ENCODE measurements at regions not wholly inside any gene's neighbourhood (a gene's known extent, or its start where the extent isn't known, plus 50 kb on each side); places are given as distances from the start of the nearest gene placed in this dataset.

GRCh38 chr1:238777551-238777950 lies 608.8 kb upstream of the CHRM3 start:
- no peak overlapping the region for H3K4me3 ChIP-seq (ENCODE audit: low read depth, low read length)
- TF ChIP-seq CTCF (IDR thresholded peaks at IDR 0.05; ENCODE audit: borderline replicate concordance, insufficient read depth, low read depth, low read length), result no peak

GRCh38 chr1:238776126-238776525 lies 610.2 kb upstream of the CHRM3 start:
- no peak overlapping the region for H3K4me3 ChIP-seq (ENCODE audit: low read depth, low read length)
- TF ChIP-seq CTCF (IDR thresholded peaks at IDR 0.05; ENCODE audit: borderline replicate concordance, insufficient read depth, low read depth, low read length), result no peak

- TF ChIP-seq CTCF (IDR thresholded peaks at IDR 0.05; ENCODE audit: borderline replicate concordance, insufficient read depth, low read depth, low read length), result no peak
- H3K4me3 ChIP-seq (ENCODE audit: low read depth, low read length), result no peak overlapping the region
Measured at GRCh38 chr1:238772322-238772721, 614.0 kb upstream of the CHRM3 start.

- no peak for TF ChIP-seq CTCF (IDR thresholded peaks at IDR 0.05; ENCODE audit: borderline replicate concordance, insufficient read depth, low read depth, low read length)
- H3K4me3 ChIP-seq (ENCODE audit: low read depth, low read length), result no peak overlapping the region
Measured at GRCh38 chr1:238767321-238767720, 619.0 kb upstream of the CHRM3 start.

- no peak overlapping the region for H3K4me3 ChIP-seq (ENCODE audit: low read depth, low read length)
- no peak for TF ChIP-seq CTCF (IDR thresholded peaks at IDR 0.05; ENCODE audit: borderline replicate concordance, insufficient read depth, low read depth, low read length)
Measured at GRCh38 chr1:238764779-238765178, 621.6 kb upstream of the CHRM3 start.

GRCh38 chr1:238753252-238753651 lies 633.1 kb upstream of the CHRM3 start:
- no peak overlapping the region for H3K4me3 ChIP-seq (ENCODE audit: low read depth, low read length)
- TF ChIP-seq CTCF (IDR thresholded peaks at IDR 0.05; ENCODE audit: borderline replicate concordance, insufficient read depth, low read depth, low read length), result no peak

GRCh38 chr1:238752327-238752726 lies 634.0 kb upstream of the CHRM3 start:
- TF ChIP-seq CTCF (IDR thresholded peaks at IDR 0.05; ENCODE audit: borderline replicate concordance, insufficient read depth, low read depth, low read length), result no peak
- H3K4me3 ChIP-seq (ENCODE audit: low read depth, low read length), result no peak overlapping the region

Data from GM12875 (cell line).